K562 (cell line): ENCODE measurements at regions not wholly inside any gene's neighbourhood (a gene's known extent, or its start where the extent isn't known, plus 50 kb on each side); places are given as distances from the start of the nearest gene placed in this dataset.
A peak's percentile ranks its signal among the peaks of the same experiment; 100 is the strongest.

Experiments used
- ATF4 ChIP-seq: fragments of 450-650 bp; formaldehyde crosslinking; IDR thresholded peaks from 2 replicates; pipeline ENCODE4 v1.4.0; 2022; ENCODE audit warnings: mild to moderate bottlenecking, moderate library complexity
- BCOR ChIP-seq: fragments of 450-650 bp; IDR thresholded peaks from 2 replicates; pipeline ENCODE4 v1.6.1; 2016
- CEBPB ChIP-seq: fragments of 450-650 bp; IDR thresholded peaks from 2 replicates; pipeline ENCODE4 v1.6.1; 2016; ENCODE audit warnings: missing genetic modification characterization, missing compliant biosample characterization
- COPS2 ChIP-seq: fragments of 450-650 bp; conservative IDR thresholded peaks from 2 replicates; pipeline ENCODE4 v1.6.1; 2016; ENCODE audit warnings: mild to moderate bottlenecking, moderate library complexity
- DLX4 ChIP-seq: fragments of 250-450 bp; sonication (Bioruptor Pico); IDR thresholded peaks from 2 replicates; pipeline ENCODE4 v1.6.1; 2021; ENCODE audit warnings: mild to moderate bottlenecking
- EP300 ChIP-seq: IDR thresholded peaks from 2 replicates; pipeline ENCODE4 v1.6.1; 2012; ENCODE audit warnings: low read length, improper control_type of control experiment
- MLX ChIP-seq, 2 experiments: fragments of 450-650 bp in 1 of 2; sonication (generic) in 1 of 2; formaldehyde crosslinking; conservative IDR thresholded peaks; 2 replicates each; pipeline versions ENCODE4 v1.4.0 to v1.8.1; 2020 to 2022; ENCODE audit warnings: mild to moderate bottlenecking in 1 of 2, missing genetic modification reagents in 1 of 2
- MTA1 ChIP-seq: fragments of 450-650 bp; IDR thresholded peaks from 2 replicates; pipeline ENCODE4 v1.6.1; 2017; ENCODE audit warnings: borderline replicate concordance
- MTA2 ChIP-seq: fragments of 450-650 bp; IDR thresholded peaks from 2 replicates; pipeline ENCODE4 v1.6.1; 2016; ENCODE audit warnings: low read depth
- NFRKB ChIP-seq: fragments of 450-650 bp; IDR thresholded peaks from 2 replicates; pipeline ENCODE4 v1.6.1; 2016; ENCODE audit warnings: low read depth
- NR2C2 ChIP-seq, 2 experiments: fragments of 200-800 bp in 1 of 2; sonication (Bioruptor generic) in 1 of 2; sonication (generic) in 1 of 2; formaldehyde crosslinking in 1 of 2; IDR thresholded peaks; 2 replicates each; pipeline versions ENCODE4 v1.6.1 to v1.8.0; 2016 to 2022; ENCODE audit warnings: mild to moderate bottlenecking in 1 of 2, missing compliant biosample characterization in 1 of 2, missing genetic modification characterization in 1 of 2, missing genetic modification reagents in 1 of 2
- PBX2 ChIP-seq, 2 experiments: IDR thresholded peaks in 1 of 2; conservative IDR thresholded peaks in 1 of 2; 2 replicates each; pipeline ENCODE4 v1.6.1; 2016; ENCODE audit warnings: low read depth in 2 of 2, mild to moderate bottlenecking in 1 of 2, missing compliant biosample characterization in 1 of 2, missing genetic modification characterization in 1 of 2, moderate library complexity in 1 of 2
- POLR3A ChIP-seq: IDR thresholded peaks from 2 replicates; pipeline ENCODE4 v1.6.1; 2011; ENCODE audit warnings: borderline replicate concordance, mild to moderate bottlenecking, moderate library complexity; ENCODE audit not compliant: insufficient read length, insufficient read depth; ENCODE audit errors: extremely low read depth
- POLR3G ChIP-seq: IDR thresholded peaks from 2 replicates; pipeline ENCODE4 v1.6.1; 2011; ENCODE audit not compliant: insufficient read length, insufficient replicate concordance; ENCODE audit errors: extremely low read depth
- RAD21 ChIP-seq, 2 experiments: fragments of 250-450 bp in 1 of 2; fragments of 450-650 bp in 1 of 2; sonication (Bioruptor Pico) in 1 of 2; formaldehyde crosslinking in 1 of 2; IDR thresholded peaks in 1 of 2; conservative IDR thresholded peaks in 1 of 2; 2 replicates each; pipeline versions ENCODE4 v1.4.0 to v1.8.0; 2020 to 2022; ENCODE audit warnings: mild to moderate bottlenecking in 2 of 2, moderate library complexity in 1 of 2
- SIX5 ChIP-seq, 2 experiments: IDR thresholded peaks; 2 replicates each; pipeline ENCODE4 v1.6.1; 2011; ENCODE audit warnings: low read length in 2 of 2, borderline replicate concordance in 1 of 2, low read depth in 1 of 2, mild to moderate bottlenecking in 1 of 2, moderate library complexity in 1 of 2; ENCODE audit not compliant: insufficient read depth in 1 of 2
- SRSF9 ChIP-seq: fragments of 200-400 bp; formaldehyde crosslinking; IDR thresholded peaks from 2 replicates; pipeline ENCODE4 v1.6.1; 2017; ENCODE audit warnings: low read depth, low read length, borderline replicate concordance
- TCF7L2 ChIP-seq: fragments of 150-350 bp; IDR thresholded peaks from 2 replicates; pipeline ENCODE4 v1.6.1; 2016; ENCODE audit warnings: low read depth, mild to moderate bottlenecking, low read length, moderate library complexity
- THRA ChIP-seq: fragments of 450-650 bp; IDR thresholded peaks from 2 replicates; pipeline ENCODE4 v1.6.1; 2017; ENCODE audit warnings: mild to moderate bottlenecking, moderate library complexity
- ZNF212 ChIP-seq: fragments of 450-650 bp; formaldehyde crosslinking; IDR thresholded peaks from 2 replicates; pipeline ENCODE4 v1.4.0; 2020; ENCODE audit warnings: mild to moderate bottlenecking
- ZNF695 ChIP-seq: fragments of 450-650 bp; formaldehyde crosslinking; IDR thresholded peaks from 2 replicates; pipeline ENCODE4 v1.4.0; 2020; ENCODE audit warnings: mild to moderate bottlenecking, moderate library complexity

- TF ChIP-seq RAD21 (CRISPR knock-in tag; conservative IDR thresholded peaks at IDR 0.05 in 1 of 2, IDR thresholded peaks at IDR 0.05 in 1 of 2) = no peak
- no peak for TF ChIP-seq COPS2
- no peak for TF ChIP-seq POLR3G
- TF ChIP-seq ZNF212 (CRISPR knock-in tag) = no peak
- no peak for TF ChIP-seq ATF4 (CRISPR knock-in tag)
- TF ChIP-seq EP300 = no peak; the same call in 1 of the 2 replicates
- no peak for TF ChIP-seq DLX4 (CRISPR knock-in tag)
- no peak for TF ChIP-seq MLX (CRISPR knock-in tag; conservative IDR thresholded peaks at IDR 0.05)
- TF ChIP-seq BCOR = peak; percentile 91
- no peak; the same call in 1 of the 2 replicates for TF ChIP-seq MTA2
- no peak for TF ChIP-seq MTA1
- no peak for TF ChIP-seq THRA
- TF ChIP-seq NR2C2 (CRISPR knock-in tag; IDR thresholded peaks at IDR 0.05) = no peak
- no peak for TF ChIP-seq NR2C2 (tag; IDR thresholded peaks at IDR 0.05)
- no peak for TF ChIP-seq SRSF9
- TF ChIP-seq NFRKB = no peak
- TF ChIP-seq ZNF695 = no peak
- no peak for TF ChIP-seq CEBPB (tag)
- TF ChIP-seq SIX5 (IDR thresholded peaks at IDR 0.05; ENCODE audit: borderline replicate concordance in 1 of 2, insufficient read depth in 1 of 2, low read depth in 1 of 2, low read length in 2 of 2) = no peak
- TF ChIP-seq TCF7L2 = no peak
- no peak for TF ChIP-seq POLR3A
- TF ChIP-seq PBX2 (CRISPR knock-in tag; IDR thresholded peaks at IDR 0.05; ENCODE audit: low read depth) = no peak
- TF ChIP-seq PBX2 (tag; conservative IDR thresholded peaks at IDR 0.05; ENCODE audit: low read depth) = peak; percentile 59
These were observed 174.9 kb upstream of the CIBAR2 start (continued) for GRCh38 chr16:85286951-85287814.
